DMS53 (cell line): ENCODE measurements at regions not wholly inside any gene's neighbourhood (a gene's known extent, or its start where the extent isn't known, plus 50 kb on each side); places are given as distances from the start of the nearest gene placed in this dataset.

Source experiments
- DNase-seq: peaks from one replicate; lab custom pipeline; 2025; lab: John Stamatoyannopoulos, UW

- DNase-seq: no peak
These were observed 50.8 kb upstream of the KCNJ6 start for GRCh38 chr21:37967036-37967435.

GRCh38 chr21:37968744-37969143 lies 52.5 kb upstream of the KCNJ6 start:
- no peak for DNase-seq

GRCh38 chr21:37970548-37970947 lies 54.3 kb upstream of the KCNJ6 start:
- DNase-seq: no peak

GRCh38 chr21:37971390-37971950 lies 55.2 kb upstream of the KCNJ6 start:
- DNase-seq: no peak

GRCh38 chr21:37974081-37974480 lies 57.8 kb upstream of the KCNJ6 start:
- DNase-seq: no peak

GRCh38 chr21:37982496-37983318 lies 66.5 kb upstream of the KCNJ6 start:
- no peak for DNase-seq

GRCh38 chr21:37983336-37984095 lies 67.3 kb upstream of the KCNJ6 start:
- no peak for DNase-seq

GRCh38 chr21:37984416-37984815 lies 68.2 kb upstream of the KCNJ6 start:
- DNase-seq: no peak

GRCh38 chr21:37986000-37986399 lies 69.7 kb upstream of the KCNJ6 start:
- no peak for DNase-seq

GRCh38 chr21:37986751-37987399 lies 70.6 kb upstream of the KCNJ6 start:
- no peak for DNase-seq

GRCh38 chr21:37987668-37988067 lies 71.4 kb upstream of the KCNJ6 start:
- no peak for DNase-seq

GRCh38 chr21:37993071-37993470 lies 76.8 kb upstream of the KCNJ6 start:
- DNase-seq: no peak

- DNase-seq: no peak
These were observed 78.0 kb upstream of the KCNJ6 start for GRCh38 chr21:37994211-37994610.

GRCh38 chr21:38012672-38013071 lies 96.4 kb upstream of the KCNJ6 start:
- no peak for DNase-seq

- DNase-seq: no peak
These were observed 97.5 kb upstream of the KCNJ6 start for GRCh38 chr21:38013741-38014140.

- no peak for DNase-seq
These were observed 98.0 kb upstream of the KCNJ6 start for GRCh38 chr21:38014298-38014697.

- DNase-seq: no peak
These were observed 111.7 kb upstream of the KCNJ6 start for GRCh38 chr21:38027901-38028498.

GRCh38 chr21:38032082-38032801 lies 116.0 kb upstream of the KCNJ6 start:
- no peak for DNase-seq

- DNase-seq: no peak
These were observed 119.8 kb upstream of the KCNJ6 start for GRCh38 chr21:38036016-38036415.

GRCh38 chr21:38037416-38037815 lies 121.2 kb upstream of the KCNJ6 start:
- DNase-seq: no peak

GRCh38 chr21:38039369-38039768 lies 123.1 kb upstream of the KCNJ6 start:
- DNase-seq: no peak
